MM.1S (cell line): ENCODE measurements at regions not wholly inside any gene's neighbourhood (a gene's known extent, or its start where the extent isn't known, plus 50 kb on each side); places are given as distances from the start of the nearest gene placed in this dataset.

ENCODE experiments used
- CTCF ChIP-seq: fragments of 300-600 bp; sonication (generic); IDR thresholded peaks from 2 replicates; pipeline ENCODE4 v1.5.1; 2016; ENCODE audit warnings: antibody characterized with exemption, low read length, mixed read lengths
- EZH2 ChIP-seq: fragments of 300-600 bp; sonication (generic); optimal IDR thresholded peaks from 2 replicates; pipeline ENCODE3; 2017; ENCODE audit warnings: low read depth, mild to moderate bottlenecking, antibody characterized with exemption, low read length, mixed read lengths

GRCh38 chrX:9269134-9269533 is 195.7 kb upstream of the TBL1X start:
- TF ChIP-seq CTCF (no peak), EZH2 (no peak)
